ENCODE measurements at regions not wholly inside any gene's neighbourhood (a gene's known extent, or its start where the extent isn't known, plus 50 kb on each side); places are given as distances from the start of the nearest gene placed in this dataset.
A peak's percentile ranks its signal among the peaks of the same experiment; 100 is the strongest.
"Not testable (repeated sequence)": the region's sequence is repeated elsewhere in the genome, so short reads cannot be mapped to it uniquely, and the experiment has no call there.

- no peak for DNase-seq (ENCODE audit: low spot score)
These were observed 54.2 kb upstream of the RABGAP1L start for GRCh38 chr1:174105086-174105485.

- DNase-seq (ENCODE audit: low spot score) = no peak
These were observed 55.6 kb upstream of the RABGAP1L start for GRCh38 chr1:174103766-174104165.

DNA sequence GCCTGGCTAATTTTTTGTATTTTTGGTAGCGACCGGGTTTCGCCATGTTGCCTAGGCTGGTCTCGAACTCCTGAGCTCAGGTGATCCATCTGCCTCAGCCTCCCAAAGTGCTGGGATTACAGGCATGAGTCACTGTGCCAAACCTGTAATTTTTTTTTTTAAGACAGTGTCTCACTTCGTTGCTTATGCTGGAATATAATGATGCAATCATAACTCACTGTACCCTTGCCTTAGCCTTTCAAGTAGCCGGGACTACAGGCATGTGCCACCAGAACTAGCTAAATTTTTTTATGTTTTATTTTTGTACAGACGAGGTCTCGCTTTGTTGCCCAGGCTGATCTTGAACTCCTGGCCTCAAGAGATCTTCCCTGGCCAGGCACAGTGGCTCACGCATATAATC is 57.3 kb upstream of the RABGAP1L start:
- not testable (repeated sequence) for DNase-seq (ENCODE audit: low spot score)

DNA sequence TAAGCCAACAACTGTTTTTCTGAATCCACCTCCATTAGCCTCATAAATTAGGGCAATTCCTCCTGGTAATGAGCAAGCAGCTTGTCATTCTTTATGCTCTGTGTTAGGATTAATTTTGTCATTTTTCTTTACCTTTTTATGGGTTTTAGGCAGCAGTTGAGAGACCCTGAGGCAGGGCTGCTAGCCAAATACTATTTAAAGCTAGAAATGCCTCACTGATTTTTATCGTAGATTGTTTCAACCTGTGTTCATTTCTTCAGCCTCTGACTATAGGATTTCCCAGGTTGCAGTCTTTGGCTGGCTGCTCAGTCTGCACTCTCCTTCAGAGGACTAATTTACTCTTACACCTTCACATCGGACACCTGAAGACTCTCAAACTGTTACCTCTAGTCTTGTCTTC is 61.9 kb upstream of the RABGAP1L start:
- DNase-seq (ENCODE audit: low spot score) = no peak

DNA sequence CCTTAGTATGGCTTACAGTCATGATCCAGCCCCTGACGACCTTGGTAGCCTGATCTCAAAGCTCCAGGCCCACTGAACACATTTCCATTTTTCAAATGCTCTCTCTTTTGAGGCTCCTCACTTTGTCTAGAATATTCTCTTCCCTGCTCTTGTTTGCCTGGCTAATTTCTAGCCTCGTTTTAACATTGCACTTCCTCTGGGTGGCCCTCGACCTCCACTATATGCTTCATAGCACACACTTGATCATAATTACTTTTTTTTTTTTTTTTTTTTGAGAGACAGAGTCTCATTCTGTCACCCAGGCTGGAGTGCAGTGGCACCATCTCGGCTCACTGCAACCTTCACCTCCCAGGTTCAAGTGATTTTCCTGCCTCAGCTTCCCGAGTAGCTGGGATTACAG is 65.5 kb upstream of the RABGAP1L start:
- DNase-seq (ENCODE audit: low spot score) = not testable (repeated sequence)

GRCh38 chr1:174090471-174090870 is 68.3 kb upstream of the RC3H1 start:
- no peak for DNase-seq (ENCODE audit: low spot score)

GRCh38 chr1:174080819-174081218 is 58.7 kb upstream of the RC3H1 start:
- DNase-seq (ENCODE audit: low spot score) = no peak

- no peak for DNase-seq (ENCODE audit: low spot score)
These were observed 57.6 kb upstream of the RC3H1 start for GRCh38 chr1:174079796-174080195.

- not testable (repeated sequence) for DNase-seq (ENCODE audit: low spot score)
These were observed 56.8 kb upstream of the RC3H1 start for GRCh38 chr1:174078916-174079315.

- no peak for DNase-seq (ENCODE audit: low spot score)
These were observed 55.8 kb upstream of the RC3H1 start for GRCh38 chr1:174077749-174078490.

- no peak for DNase-seq (ENCODE audit: low spot score)
These were observed 53.1 kb upstream of the RC3H1 start for GRCh38 chr1:174075245-174075692.

GRCh38 chr1:174074757-174075156 is 52.6 kb upstream of the RC3H1 start:
- peak; percentile 10 for DNase-seq (ENCODE audit: low spot score)

GRCh38 chr1:174072581-174072980 is 50.4 kb upstream of the RC3H1 start:
- DNase-seq (ENCODE audit: low spot score) = no peak

All from kidney capillary endothelial cell (primary cell).